Activated CD4-positive, CD25-positive, alpha-beta regulatory T cell (primary cell): ENCODE measurements at regions not wholly inside any gene's neighbourhood (a gene's known extent, or its start where the extent isn't known, plus 50 kb on each side); places are given as distances from the start of the nearest gene placed in this dataset.
"Not testable (repeated sequence)": the region's sequence is repeated elsewhere in the genome, so short reads cannot be mapped to it uniquely, and the experiment has no call there.

Source experiments
- DNase-seq, 4 experiments: peaks; one replicate each; lab custom pipeline; 2025; lab: John Stamatoyannopoulos, UW

- not testable (repeated sequence) for DNase-seq
Measured at GRCh38 chr1:221997012-221997411, 255.1 kb upstream of the DUSP10 start.

GRCh38 chr1:221994939-221995338 lies 253.1 kb upstream of the DUSP10 start:
- no peak for DNase-seq

- no peak for DNase-seq
Measured at GRCh38 chr1:221994274-221994698, 252.4 kb upstream of the DUSP10 start.

GRCh38 chr1:221993444-221993948 lies 251.6 kb upstream of the DUSP10 start:
- DNase-seq = no peak

GRCh38 chr1:221992427-221992826 lies 250.5 kb upstream of the DUSP10 start:
- DNase-seq = no peak

GRCh38 chr1:221991221-221991620 lies 249.3 kb upstream of the DUSP10 start:
- DNase-seq = no peak

GRCh38 chr1:221989741-221990140 lies 247.9 kb upstream of the DUSP10 start:
- DNase-seq = no peak

GRCh38 chr1:221988829-221989228 lies 246.9 kb upstream of the DUSP10 start:
- DNase-seq = no peak

GRCh38 chr1:221987860-221988520 lies 246.1 kb upstream of the DUSP10 start:
- no peak for DNase-seq

GRCh38 chr1:221983444-221983843 lies 241.6 kb upstream of the DUSP10 start:
- no peak for DNase-seq

GRCh38 chr1:221981461-221981860 lies 239.6 kb upstream of the DUSP10 start:
- DNase-seq = no peak

GRCh38 chr1:221979444-221980032 lies 237.6 kb upstream of the DUSP10 start:
- no peak for DNase-seq

- DNase-seq = not testable (repeated sequence)
Measured at GRCh38 chr1:221978631-221979334, 236.9 kb upstream of the DUSP10 start.

- DNase-seq = not testable (repeated sequence)
Measured at GRCh38 chr1:221973787-221974186, 231.9 kb upstream of the DUSP10 start.

GRCh38 chr1:221972276-221973235 lies 230.7 kb upstream of the DUSP10 start:
- DNase-seq = no peak

- DNase-seq = not testable (repeated sequence)
Measured at GRCh38 chr1:221971035-221971434, 229.1 kb upstream of the DUSP10 start.

GRCh38 chr1:221969298-221969858 lies 227.5 kb upstream of the DUSP10 start:
- not testable (repeated sequence) for DNase-seq

- DNase-seq = not testable (repeated sequence)
Measured at GRCh38 chr1:221967538-221967937, 225.6 kb upstream of the DUSP10 start.

GRCh38 chr1:221966888-221967287 lies 225.0 kb upstream of the DUSP10 start:
- not testable (repeated sequence) for DNase-seq

GRCh38 chr1:221965891-221966290 lies 224.0 kb upstream of the DUSP10 start:
- DNase-seq = not testable (repeated sequence)

GRCh38 chr1:221965252-221965651 lies 223.4 kb upstream of the DUSP10 start:
- no peak for DNase-seq
